HCT116 (cell line): ENCODE measurements at regions not wholly inside any gene's neighbourhood (a gene's known extent, or its start where the extent isn't known, plus 50 kb on each side); places are given as distances from the start of the nearest gene placed in this dataset.

ENCODE experiments used
- ATAC-seq: fragments of 200-7000 bp; cut with Tn5 transposase; 2 replicates; pipeline ENCODE4 v1.9.1; 2020; ENCODE audit warnings: mild to moderate bottlenecking, moderate library complexity
- BruUV-seq: library from RNA; stranded (reverse); fragments of 400-500 nt; replicated peaks from 2 replicates; lab custom pipeline; 2021; lab: Mats Ljungman, UMichigan
- CTCF ChIA-PET: fragments of 300-600 bp; sonication (Branson Sonifier 250); formaldehyde crosslinking; loops from one replicate; lab custom pipeline; 2021; ENCODE audit warnings: antibody characterized with exemption; lab: Charles Lee
- POLR2A ChIA-PET: fragments of 300-600, 350-600 bp; sonication (Branson Sonifier 250); formaldehyde crosslinking; loops from one replicate; lab custom pipeline; 2021; ENCODE audit warnings: antibody characterized with exemption; lab: Charles Lee
- RAD21 ChIA-PET, 2 experiments: fragments of 300-600 bp; sonication (Branson Sonifier 250); formaldehyde crosslinking; loops; one replicate each; lab custom pipeline; 2023; ENCODE audit warnings: low total read pairs in 2 of 2; ENCODE audit not compliant: uncharacterized antibody in 2 of 2, unreplicated experiment in 2 of 2, low non-redundant PET in 1 of 2; lab: Charles Lee
- DNase-seq: peaks from one replicate; pipeline ENCODE4 v3.0.0-alpha.2; 2010; ENCODE audit warnings: low read depth, low spot score
- H2AFZ ChIP-seq: fragments of 200-600 bp; shearing (Covaris generic), sonication (generic); 2 replicates; pipeline ENCODE4 v1.6.1; 2017; ENCODE audit warnings: low read depth, mixed run types, mixed read lengths, antibody characterized with exemption, low read length; ENCODE audit not compliant: poor library complexity, severe bottlenecking
- H3K27ac ChIP-seq: 2 replicates; pipeline ENCODE4 v1.5.1; 2012; ENCODE audit warnings: low read depth, low read length
- H3K27me3 ChIP-seq: fragments of 200-600 bp; sonication (generic); 2 replicates; pipeline ENCODE4 v1.6.1; 2016; ENCODE audit warnings: mixed run types, low read length, mixed read lengths; ENCODE audit not compliant: insufficient read depth
- H3K36me3 ChIP-seq, 2 experiments: fragments of 200-500 bp in 1 of 2; fragments of 200-600 bp in 1 of 2; sonication (Bioruptor generic) in 1 of 2; sonication (generic) in 1 of 2; 2 replicates each; pipeline versions ENCODE4 v1.5.1 to v1.6.1; 2014 to 2016; ENCODE audit warnings: low read length in 2 of 2, inconsistent platforms in 1 of 2, mixed read lengths in 1 of 2, mixed run types in 1 of 2; ENCODE audit not compliant: insufficient read depth in 2 of 2, control insufficient read depth in 1 of 2
- H3K4me1 ChIP-seq, 2 experiments: fragments of 200-600 bp in 1 of 2; sonication (generic) in 1 of 2; 2 replicates each; pipeline versions ENCODE4 v1.5.1 to v1.6.1; 2012 to 2017; ENCODE audit warnings: low read length in 2 of 2, inconsistent platforms in 1 of 2, mild to moderate bottlenecking in 1 of 2, mixed read lengths in 1 of 2, mixed run types in 1 of 2, moderate library complexity in 1 of 2; ENCODE audit not compliant: insufficient read depth in 2 of 2, control insufficient read depth in 1 of 2
- H3K4me2 ChIP-seq: fragments of 200-600 bp; sonication (generic); 2 replicates; pipeline ENCODE4 v1.6.1; 2017; ENCODE audit warnings: mixed run types, low read length, mixed read lengths
- H3K4me3 ChIP-seq, 2 experiments: fragments of 200-600 bp in 1 of 2; sonication (generic) in 1 of 2; replicated peaks in 1 of 2; 2 replicates each; pipeline ENCODE4 v1.5.1; 2011 to 2016; ENCODE audit warnings: low read length in 2 of 2, control low read depth in 1 of 2, low read depth in 1 of 2, mild to moderate bottlenecking in 1 of 2, mixed read lengths in 1 of 2, mixed run types in 1 of 2
- H3K79me2 ChIP-seq: fragments of 200-600 bp; sonication (generic); 2 replicates; pipeline ENCODE4 v1.6.1; 2017; ENCODE audit warnings: mild to moderate bottlenecking, mixed run types, low read length, moderate library complexity, mixed read lengths; ENCODE audit not compliant: insufficient read depth
- H3K9ac ChIP-seq: fragments of 200-600 bp; sonication (generic); 2 replicates; pipeline ENCODE4 v1.6.1; 2016; ENCODE audit warnings: low read length, mixed read lengths
- H3K9me2 ChIP-seq: fragments of 200-600 bp; sonication (generic), shearing (Covaris generic); 2 replicates; pipeline ENCODE4 v1.6.1; 2017; ENCODE audit warnings: mixed run types, mild to moderate bottlenecking, moderate library complexity; ENCODE audit not compliant: insufficient read depth
- H3K9me3 ChIP-seq, 2 experiments: fragments of 200-500 bp in 1 of 2; fragments of 200-600 bp in 1 of 2; sonication (Bioruptor generic) in 1 of 2; sonication (generic) in 1 of 2; 2 replicates each; pipeline ENCODE4 v1.6.1; 2014 to 2017; ENCODE audit warnings: low read length in 2 of 2, mixed read lengths in 2 of 2, inconsistent platforms in 1 of 2, low read depth in 1 of 2, mild to moderate bottlenecking in 1 of 2, mixed run types in 1 of 2, moderate library complexity in 1 of 2; ENCODE audit not compliant: control insufficient read depth in 1 of 2, insufficient read depth in 1 of 2
- H4K20me1 ChIP-seq: fragments of 200-600 bp; sonication (generic), shearing (Covaris generic); 2 replicates; pipeline ENCODE4 v1.6.1; 2017; ENCODE audit warnings: mixed run types, mild to moderate bottlenecking, moderate library complexity; ENCODE audit not compliant: insufficient read depth
- CEBPB ChIP-seq: IDR thresholded peaks from 2 replicates; pipeline ENCODE4 v1.6.1; 2012; ENCODE audit warnings: low read depth
- EGR1 ChIP-seq: IDR thresholded peaks from 2 replicates; pipeline ENCODE4 v1.6.1; 2012; ENCODE audit warnings: low read depth
- EZH2 ChIP-seq: fragments of 200-600 bp; sonication (generic); IDR thresholded peaks from 2 replicates; pipeline ENCODE4 v1.6.1; 2017; ENCODE audit warnings: antibody characterized with exemption, mixed run types
- EZH2phosphoT487 ChIP-seq: fragments of 200-600 bp; IDR thresholded peaks from 2 replicates; pipeline ENCODE4 v1.6.1; 2018; ENCODE audit warnings: antibody characterized with exemption, borderline replicate concordance
- FOSL1 ChIP-seq: IDR thresholded peaks from 2 replicates; pipeline ENCODE4 v1.6.1; 2012; ENCODE audit warnings: low read depth
- JUND ChIP-seq: IDR thresholded peaks from 2 replicates; pipeline ENCODE4 v1.6.1; 2012
- POLR2A ChIP-seq: IDR thresholded peaks from 2 replicates; pipeline ENCODE4 v1.7.0; 2011; ENCODE audit warnings: borderline replicate concordance; ENCODE audit not compliant: insufficient read depth, insufficient read length; ENCODE audit errors: extremely low read depth
- RAD21 ChIP-seq: IDR thresholded peaks from 2 replicates; pipeline ENCODE4 v1.6.1; 2012; ENCODE audit warnings: low read depth, mild to moderate bottlenecking
- SIN3A ChIP-seq: IDR thresholded peaks from 2 replicates; pipeline ENCODE4 v1.6.1; 2012; ENCODE audit warnings: low read depth
- SP1 ChIP-seq: IDR thresholded peaks from 2 replicates; pipeline ENCODE4 v1.6.1; 2012; ENCODE audit warnings: low read depth
- SRF ChIP-seq: IDR thresholded peaks from 2 replicates; pipeline ENCODE4 v1.6.1; 2012; ENCODE audit warnings: low read depth
- YY1 ChIP-seq: IDR thresholded peaks from 2 replicates; pipeline ENCODE4 v1.6.1; 2011; ENCODE audit warnings: low read length, low read depth, moderate library complexity, mild to moderate bottlenecking; ENCODE audit not compliant: insufficient replicate concordance; ENCODE audit errors: extremely low read depth
- ZBTB33 ChIP-seq: IDR thresholded peaks from 2 replicates; pipeline ENCODE4 v1.6.1; 2011; ENCODE audit warnings: mild to moderate bottlenecking, low read length, moderate library complexity; ENCODE audit not compliant: insufficient replicate concordance; ENCODE audit errors: extremely low read depth
- ZFX ChIP-seq: fragments of 450-650 bp; IDR thresholded peaks from 2 replicates; pipeline ENCODE4 v1.6.1; 2017
- ZNF274 ChIP-seq: fragments of 200-500 bp; sonication (Bioruptor generic); IDR thresholded peaks from 2 replicates; pipeline ENCODE4 v1.6.1; 2014; ENCODE audit warnings: mild to moderate bottlenecking, low read depth, low read length, inconsistent platforms
- intact Hi-C: fragments of 100-400 bp; cut with micrococcal nuclease; formaldehyde crosslinking; loops from 2 replicates; pipeline ENCODE4 v1.10.0; 2022
- TF ChIP-seq, protein P1 (sequence below), 3 experiments: fragments of 200-600 bp in 1 of 3; sonication (generic) in 1 of 3; IDR thresholded peaks in 2 of 3; conservative IDR thresholded peaks in 1 of 3; 2 replicates each; pipeline ENCODE4 v1.5.1; 2012 to 2017; ENCODE audit warnings: low read depth in 2 of 3, low read length in 2 of 3, antibody characterized with exemption in 1 of 3, borderline replicate concordance in 1 of 3, control low read depth in 1 of 3, mild to moderate bottlenecking in 1 of 3, mixed read lengths in 1 of 3, mixed run types in 1 of 3, moderate library complexity in 1 of 3; ENCODE audit not compliant: insufficient read depth in 1 of 3
- TF ChIP-seq, protein P2 (sequence below): IDR thresholded peaks from 2 replicates; pipeline ENCODE4 v1.6.1; 2012

- no peak for TF ChIP-seq RAD21
- TF ChIP-seq, all 23 proteins: peak for 0
- H2AFZ ChIP-seq: no peak overlapping the region
- no peaks in the 10 kb centered on the region for H3K79me2 ChIP-seq
- no peak for DNase-seq
- H3K4me1 ChIP-seq: no peaks in the 10 kb centered on the region
- BruUV-seq: no TSS peak
- H3K27ac ChIP-seq: no peak overlapping the region
- H3K4me2 ChIP-seq: no peak overlapping the region
- intact Hi-C loops: no loop called here
- no peak overlapping the region for H3K4me3 ChIP-seq
- H3K27me3 ChIP-seq: no peaks in the 10 kb centered on the region
- peaks cover 0 to 5% of the 10 kb centered on the region in 2 experiments; a peak in 2 of 4 replicates for H3K9me3 ChIP-seq
- no peaks in the 10 kb centered on the region for H3K9me2 ChIP-seq
- POLR2A ChIA-PET: no interaction called here
- no peaks in the 10 kb centered on the region for H3K36me3 ChIP-seq
- H3K9ac ChIP-seq: no peak overlapping the region
- RAD21 ChIA-PET: no interaction called here
- no peak for ATAC-seq
- no peaks in the 10 kb centered on the region for H4K20me1 ChIP-seq
- CTCF ChIA-PET: no interaction called here
Measured at GRCh38 chr18:37937287-37937686, 371.7 kb upstream of the CELF4 start.

GRCh38 chr18:37935086-37935485 lies 369.5 kb upstream of the CELF4 start:
- no peak overlapping the region for H3K4me2 ChIP-seq
- TF ChIP-seq EZH2 (no peak), SP1 (no peak), SIN3A (no peak), ZFX (no peak), YY1 (no peak), FOSL1 (no peak), CEBPB (no peak), ZBTB33 (no peak), POLR2A (no peak), ZNF274 (no peak), EGR1 (no peak), RAD21 (no peak), EZH2phosphoT487 (no peak), SRF (no peak), JUND (no peak)
- TF ChIP-seq, protein P1, sequence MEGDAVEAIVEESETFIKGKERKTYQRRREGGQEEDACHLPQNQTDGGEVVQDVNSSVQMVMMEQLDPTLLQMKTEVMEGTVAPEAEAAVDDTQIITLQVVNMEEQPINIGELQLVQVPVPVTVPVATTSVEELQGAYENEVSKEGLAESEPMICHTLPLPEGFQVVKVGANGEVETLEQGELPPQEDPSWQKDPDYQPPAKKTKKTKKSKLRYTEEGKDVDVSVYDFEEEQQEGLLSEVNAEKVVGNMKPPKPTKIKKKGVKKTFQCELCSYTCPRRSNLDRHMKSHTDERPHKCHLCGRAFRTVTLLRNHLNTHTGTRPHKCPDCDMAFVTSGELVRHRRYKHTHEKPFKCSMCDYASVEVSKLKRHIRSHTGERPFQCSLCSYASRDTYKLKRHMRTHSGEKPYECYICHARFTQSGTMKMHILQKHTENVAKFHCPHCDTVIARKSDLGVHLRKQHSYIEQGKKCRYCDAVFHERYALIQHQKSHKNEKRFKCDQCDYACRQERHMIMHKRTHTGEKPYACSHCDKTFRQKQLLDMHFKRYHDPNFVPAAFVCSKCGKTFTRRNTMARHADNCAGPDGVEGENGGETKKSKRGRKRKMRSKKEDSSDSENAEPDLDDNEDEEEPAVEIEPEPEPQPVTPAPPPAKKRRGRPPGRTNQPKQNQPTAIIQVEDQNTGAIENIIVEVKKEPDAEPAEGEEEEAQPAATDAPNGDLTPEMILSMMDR (IDR thresholded peaks at IDR 0.05 in 2 of 3, conservative IDR thresholded peaks at IDR 0.05 in 1 of 3; ENCODE audit: borderline replicate concordance in 1 of 3, insufficient read depth in 1 of 3, low read depth in 2 of 3, low read length in 2 of 3): no peak
- TF ChIP-seq, protein P2, sequence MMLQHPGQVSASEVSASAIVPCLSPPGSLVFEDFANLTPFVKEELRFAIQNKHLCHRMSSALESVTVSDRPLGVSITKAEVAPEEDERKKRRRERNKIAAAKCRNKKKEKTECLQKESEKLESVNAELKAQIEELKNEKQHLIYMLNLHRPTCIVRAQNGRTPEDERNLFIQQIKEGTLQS: no peak
- TF ChIP-seq, all 23 proteins: peak for 0
- POLR2A ChIA-PET: no interaction called here

More at GRCh38 chr18:37935086-37935485, 369.5 kb upstream of the CELF4 start:
- Histone ChIP-seq H3K27ac (no peak overlapping the region), H2AFZ (no peak overlapping the region), H3K4me3 (no peak overlapping the region), H3K27me3 (no peaks in the 10 kb centered on the region), H3K4me1 (no peaks in the 10 kb centered on the region), H3K9me3 (peaks cover 0 to 5% of the 10 kb centered on the region in 2 experiments; a peak in 2 of 4 replicates), H4K20me1 (no peaks in the 10 kb centered on the region), H3K9ac (no peak overlapping the region), H3K9me2 (no peaks in the 10 kb centered on the region), H3K79me2 (no peaks in the 10 kb centered on the region), H3K36me3 (no peaks in the 10 kb centered on the region)
- intact Hi-C loops: no loop called here
- CTCF ChIA-PET: no interaction called here
- RAD21 ChIA-PET: no interaction called here
- no TSS peak for BruUV-seq
- DNase-seq: no peak
- no peak for ATAC-seq
